ENCODE measurements at regions not wholly inside any gene's neighbourhood (a gene's known extent, or its start where the extent isn't known, plus 50 kb on each side); places are given as distances from the start of the nearest gene placed in this dataset.
A peak's percentile ranks its signal among the peaks of the same experiment; 100 is the strongest.

DNA sequence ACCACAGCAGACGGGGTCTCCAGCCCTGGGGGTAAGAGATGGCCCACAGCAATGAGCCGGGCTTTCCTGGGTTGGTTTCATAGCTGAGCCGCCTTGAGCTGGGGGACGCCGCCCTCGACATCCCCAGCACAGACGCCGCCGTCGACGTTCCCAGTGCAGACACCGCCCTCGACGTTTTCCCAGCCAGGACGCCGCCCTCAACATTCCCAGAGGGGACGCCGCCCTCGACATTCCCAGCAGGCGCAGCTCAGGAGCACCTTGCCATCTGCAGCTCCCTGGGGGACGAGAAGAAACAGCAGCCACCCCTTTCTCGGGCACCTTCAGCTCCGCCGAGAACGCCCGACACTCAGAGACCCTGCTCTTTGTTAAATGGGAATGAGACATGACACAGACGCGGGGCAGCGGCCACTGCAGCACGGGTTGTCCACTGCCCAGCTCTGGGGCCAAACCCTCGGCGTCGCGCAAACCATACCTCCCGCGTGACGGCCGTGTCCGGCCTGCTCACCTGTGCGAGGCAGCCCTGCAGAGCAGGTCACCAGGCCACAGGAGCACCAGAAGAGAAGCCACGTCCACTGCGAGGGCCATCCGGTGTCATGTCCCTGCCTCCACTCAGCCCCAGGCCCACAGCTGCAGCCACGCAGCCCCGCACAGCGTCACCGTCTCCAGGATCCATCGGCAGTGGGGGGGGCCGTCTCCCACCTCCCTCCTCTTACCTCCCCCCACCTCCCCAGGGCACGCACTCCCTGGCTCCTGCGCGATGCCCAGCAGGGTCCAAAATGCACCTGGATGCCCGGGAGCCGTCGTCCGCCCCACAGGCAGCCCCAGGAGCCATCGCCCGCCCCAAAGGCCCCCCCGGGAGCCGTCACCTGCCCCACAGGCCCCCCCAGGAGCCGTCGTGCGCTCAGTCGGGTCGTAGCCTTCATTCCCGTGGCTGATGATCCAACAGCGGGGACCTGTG, 77.4 kb upstream of the GALNT9 start:
- DNase-seq: no peak

DNA sequence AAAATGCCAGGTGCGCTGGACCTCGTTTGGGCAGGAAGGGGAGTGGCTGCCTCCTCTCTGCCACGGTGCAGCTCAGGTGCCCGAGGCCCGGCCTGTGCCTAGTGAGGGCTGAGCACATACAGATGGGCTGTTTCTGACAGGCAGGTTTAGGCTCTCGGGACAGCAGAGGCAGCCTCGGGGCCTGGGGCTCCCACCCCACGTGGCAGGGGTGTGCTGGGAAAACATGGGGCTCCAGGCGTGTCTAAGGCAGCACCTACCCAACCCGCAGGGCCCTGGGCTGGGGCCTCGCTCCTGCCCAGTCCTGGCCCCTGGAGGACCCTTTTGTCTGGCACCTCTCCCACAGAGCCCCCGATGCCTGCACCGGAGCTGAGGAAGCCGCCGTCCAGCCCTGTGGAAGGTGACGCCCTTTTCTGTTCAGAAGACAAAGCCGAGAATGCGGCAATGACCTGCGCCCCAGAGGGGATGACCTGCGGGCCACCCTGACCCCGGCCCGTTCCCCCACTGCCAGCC, 76.4 kb upstream of the GALNT9 start:
- DNase-seq: no peak

DNA sequence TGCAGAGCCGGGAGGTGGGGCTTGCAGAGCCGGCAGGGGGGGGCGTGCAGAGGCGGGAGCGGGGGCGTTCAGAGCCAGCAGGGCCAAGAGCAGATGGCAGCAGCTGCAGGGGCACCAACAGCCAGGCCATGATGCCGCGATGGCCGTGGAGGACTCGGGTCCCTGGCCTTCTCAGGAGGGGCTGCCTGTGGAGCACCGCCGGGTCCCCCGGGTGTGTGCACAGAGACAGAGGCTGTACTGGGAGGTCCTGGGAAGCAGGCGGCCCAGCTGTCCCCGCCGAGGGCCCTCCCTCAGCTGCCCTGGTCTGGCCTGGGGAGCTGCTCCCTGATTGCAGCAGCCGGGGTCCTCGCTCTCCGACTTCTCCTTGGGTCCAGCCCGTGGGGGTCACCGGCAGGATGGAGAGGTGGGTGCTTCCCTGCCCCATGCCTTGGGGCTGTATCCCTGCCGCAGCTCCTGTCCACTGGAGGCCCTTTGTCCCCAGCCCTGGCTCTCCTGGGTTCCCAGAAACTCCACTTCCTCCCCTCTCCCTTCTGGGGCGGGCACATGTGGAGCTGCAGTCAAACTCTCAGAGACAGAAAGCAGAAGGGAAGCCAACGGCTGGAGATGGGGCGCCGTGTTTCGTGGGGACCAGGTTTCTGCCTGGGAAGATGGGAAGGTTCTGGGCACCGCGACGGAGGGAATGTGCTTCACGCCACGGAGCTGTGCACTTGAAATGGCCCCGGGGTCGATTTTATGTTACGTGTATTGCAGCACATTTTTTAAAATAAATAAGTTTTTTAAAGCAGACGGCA, 75.8 kb upstream of the GALNT9 start:
- no peak for DNase-seq

DNA sequence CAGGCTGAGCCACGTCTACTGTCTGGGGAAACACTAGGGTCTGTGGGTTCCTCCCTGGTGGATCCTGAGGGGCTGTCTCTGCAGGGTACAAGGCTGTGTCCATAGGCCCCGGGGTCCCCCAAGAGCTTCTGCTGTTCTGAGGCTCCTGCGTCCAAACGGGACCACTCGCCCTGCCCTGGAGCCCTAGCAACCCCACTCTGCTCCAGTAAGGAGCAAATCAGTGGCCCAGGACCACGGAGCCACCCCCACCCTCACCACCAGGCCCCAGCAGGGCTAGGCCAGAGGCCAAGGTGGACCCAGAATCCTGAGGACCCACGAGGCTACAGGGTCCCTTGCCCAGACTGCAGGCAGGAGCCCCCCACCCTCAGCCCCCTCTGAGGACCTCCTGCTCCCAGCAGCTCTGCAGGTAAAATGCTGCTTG, 75.1 kb upstream of the GALNT9 start:
- DNase-seq: no peak

DNA sequence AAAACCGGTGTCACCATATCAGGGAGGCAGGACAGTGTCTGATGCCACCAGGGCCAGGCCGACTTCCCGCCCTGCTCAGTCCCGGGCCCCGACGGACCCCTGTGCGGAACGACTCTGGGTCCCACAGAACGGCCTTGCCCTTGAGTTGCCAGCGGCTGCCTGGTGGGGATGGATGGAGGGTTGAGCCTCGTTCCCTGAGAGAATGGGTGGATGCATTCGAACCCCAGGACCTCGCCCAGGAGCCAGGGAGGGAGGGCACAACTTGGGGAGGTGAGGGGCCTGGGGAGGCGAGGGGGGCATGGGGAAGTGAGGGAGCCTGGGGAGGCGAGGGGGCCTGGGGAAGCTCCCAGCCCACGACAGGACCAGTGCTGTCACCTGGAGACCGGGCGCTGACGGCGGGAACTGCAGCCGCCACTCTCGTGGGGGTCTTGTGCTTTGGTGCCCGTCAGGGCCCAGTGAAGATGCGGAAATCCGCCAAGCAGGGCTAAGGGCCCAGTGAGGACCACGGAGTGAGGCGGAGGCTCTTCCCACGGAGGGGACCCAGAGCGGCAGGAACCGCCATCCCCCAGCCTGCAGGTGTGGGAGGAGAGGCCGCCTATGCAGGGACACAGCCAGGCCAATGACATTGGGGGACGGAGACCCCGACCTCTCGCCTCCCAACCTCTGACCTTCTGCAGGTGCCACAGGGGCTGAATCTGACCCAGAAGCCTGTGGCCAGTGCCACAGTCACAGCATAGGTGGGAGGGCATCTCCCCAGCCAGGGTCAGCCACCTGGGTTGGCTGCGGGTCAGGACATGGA, 74.4 kb upstream of the GALNT9 start:
- DNase-seq: no peak

DNA sequence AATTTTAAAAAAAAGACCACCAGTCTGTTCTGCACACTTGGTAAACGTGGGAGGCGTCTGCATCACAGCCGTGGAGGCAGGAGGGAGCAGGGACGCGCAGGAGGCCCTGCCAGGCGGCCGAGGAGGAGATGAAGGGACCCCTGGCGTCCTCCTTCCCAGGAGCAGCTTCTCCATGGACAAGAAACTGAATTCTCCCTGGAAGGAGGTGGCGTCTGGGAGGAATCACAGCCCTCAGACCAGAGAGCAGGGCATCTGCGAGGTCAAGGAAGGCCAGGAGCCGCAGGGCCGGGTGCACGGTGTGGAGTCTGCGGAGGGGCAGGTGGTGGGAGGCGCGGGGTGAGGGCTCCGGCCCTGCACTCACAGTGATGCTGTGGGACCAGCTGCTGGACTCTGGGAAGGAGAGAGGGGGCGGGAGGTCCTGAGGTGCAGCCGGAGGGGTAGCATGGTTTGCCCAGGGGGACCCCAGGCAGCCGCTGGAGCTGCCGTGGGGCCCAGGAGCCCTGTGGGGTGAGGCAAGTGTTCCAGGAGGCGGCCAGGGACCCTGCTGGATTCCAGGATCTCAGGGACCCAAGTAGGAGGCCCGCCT, 73.5 kb upstream of the GALNT9 start:
- DNase-seq: no peak

DNA sequence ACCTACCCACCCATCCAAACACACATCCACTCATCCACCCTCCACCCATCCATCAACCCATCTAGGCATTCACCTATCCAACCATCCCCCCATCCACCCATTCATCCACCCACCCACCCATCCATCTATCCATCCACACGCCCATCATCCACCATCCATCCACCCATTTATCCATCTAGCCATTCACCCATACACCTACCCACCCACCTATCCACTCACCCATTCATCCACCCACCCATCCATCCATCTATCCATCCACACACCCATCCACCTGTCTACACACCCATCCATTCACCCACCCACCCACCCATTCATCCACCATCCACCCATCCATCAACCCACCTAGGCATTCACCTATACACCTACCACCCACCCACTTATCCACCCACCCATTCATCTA, 72.6 kb upstream of the GALNT9 start:
- DNase-seq: no peak

DNA sequence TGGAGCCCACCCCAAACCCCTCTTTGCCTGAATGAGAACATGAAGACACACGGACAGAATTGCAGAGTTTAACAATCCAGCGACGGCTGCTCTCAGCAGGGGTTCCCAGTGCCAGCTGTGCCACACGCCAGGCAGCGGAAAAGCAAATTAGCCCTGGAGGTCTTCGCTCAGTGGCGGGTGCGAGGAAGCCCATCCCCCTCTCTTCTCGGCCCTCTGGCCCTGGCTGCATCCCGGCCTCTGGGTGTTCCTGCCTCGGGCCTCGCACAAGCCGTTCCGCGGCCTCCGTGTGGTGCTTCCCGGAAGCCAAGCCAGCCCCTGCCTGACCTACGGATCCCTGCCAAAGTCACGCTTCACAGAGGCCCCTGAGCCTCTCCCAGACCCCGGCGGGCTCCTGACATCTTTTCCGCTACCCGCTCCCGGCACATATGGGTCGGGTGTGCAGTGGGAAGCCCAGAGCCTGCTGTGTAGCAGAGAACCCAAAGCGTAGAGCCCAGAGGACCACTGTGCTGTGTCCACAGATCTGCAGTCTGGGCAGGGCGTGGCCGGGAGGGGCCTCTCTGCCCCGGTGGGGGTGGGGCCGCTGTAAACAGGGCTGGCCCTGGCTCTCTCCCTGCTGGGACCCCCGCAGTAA, 70.7 kb upstream of the GALNT9 start:
- no peak for DNase-seq

DNA sequence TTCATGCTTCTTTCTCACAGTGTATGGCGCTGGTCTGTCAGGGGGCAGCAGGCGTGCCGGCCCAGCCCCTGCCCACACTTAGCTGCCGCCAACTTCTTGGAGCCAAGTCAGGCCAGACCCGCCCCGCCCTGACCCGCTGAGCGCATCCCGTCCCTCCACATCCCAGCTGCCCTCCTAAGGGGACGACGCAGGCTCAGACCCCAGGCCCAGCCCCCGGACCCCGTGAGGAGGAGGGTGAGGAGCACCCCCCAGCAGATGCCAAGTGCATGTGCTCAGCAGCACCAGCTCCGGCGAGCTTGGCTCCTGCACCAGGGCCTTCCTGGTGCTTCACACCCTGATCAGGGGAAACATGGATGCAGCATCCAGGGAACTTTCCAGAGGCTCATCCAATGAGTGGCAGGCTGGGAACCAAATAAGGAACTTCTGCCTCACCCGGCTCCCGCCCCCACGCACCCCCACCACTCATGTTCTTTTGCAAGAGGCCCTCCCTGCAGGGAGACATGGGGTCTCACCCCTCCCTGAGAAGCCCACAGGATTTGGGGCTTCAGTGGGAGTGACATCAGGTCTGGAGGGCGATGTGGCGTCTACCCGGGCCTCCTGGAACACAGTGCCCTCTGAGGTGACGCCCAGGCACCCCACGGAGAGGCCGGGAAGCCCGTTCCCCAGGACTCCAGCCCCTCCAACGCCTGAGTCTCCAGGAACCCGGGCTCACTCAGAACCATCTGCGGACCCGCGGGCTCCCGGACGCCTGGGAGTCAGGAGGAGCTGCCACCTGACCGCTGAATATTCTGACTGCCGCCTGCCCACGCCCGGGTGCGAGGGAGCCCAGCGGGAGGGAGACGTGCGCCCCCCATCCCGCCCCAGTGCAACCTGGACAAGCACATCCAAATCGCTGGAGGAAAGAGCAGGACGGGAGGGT, 70.0 kb upstream of the GALNT9 start:
- no peak for DNase-seq

DNA sequence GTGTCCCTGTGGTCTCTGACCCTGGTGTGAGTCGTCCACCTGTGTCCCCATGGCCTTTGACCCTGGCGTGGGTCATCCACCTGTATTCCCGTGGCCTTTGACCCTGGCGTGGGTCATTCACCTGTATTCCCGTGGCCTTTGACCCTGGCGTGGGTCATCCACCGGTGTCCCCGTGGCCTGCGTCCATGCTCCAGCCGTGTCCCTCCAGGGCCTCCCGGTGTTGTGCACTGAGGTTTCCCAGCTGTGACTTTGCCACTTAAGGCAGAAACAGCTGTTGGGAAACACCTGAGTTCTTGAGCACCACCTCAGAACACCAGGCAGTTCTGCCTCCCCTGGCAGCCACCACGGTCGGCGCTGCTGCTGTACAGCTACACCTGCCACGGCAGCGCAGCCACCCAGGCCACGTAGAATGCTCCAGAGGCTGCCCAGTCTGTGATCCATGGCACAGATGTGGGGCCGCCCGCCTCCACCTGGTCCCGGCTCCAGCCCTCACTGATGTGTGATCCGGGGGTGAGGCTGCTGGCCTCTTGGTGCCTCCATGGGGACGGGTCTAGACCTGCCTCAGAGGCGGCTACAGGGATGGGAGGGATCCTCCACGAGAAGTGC, 69.1 kb upstream of the GALNT9 start:
- DNase-seq: no peak

DNA sequence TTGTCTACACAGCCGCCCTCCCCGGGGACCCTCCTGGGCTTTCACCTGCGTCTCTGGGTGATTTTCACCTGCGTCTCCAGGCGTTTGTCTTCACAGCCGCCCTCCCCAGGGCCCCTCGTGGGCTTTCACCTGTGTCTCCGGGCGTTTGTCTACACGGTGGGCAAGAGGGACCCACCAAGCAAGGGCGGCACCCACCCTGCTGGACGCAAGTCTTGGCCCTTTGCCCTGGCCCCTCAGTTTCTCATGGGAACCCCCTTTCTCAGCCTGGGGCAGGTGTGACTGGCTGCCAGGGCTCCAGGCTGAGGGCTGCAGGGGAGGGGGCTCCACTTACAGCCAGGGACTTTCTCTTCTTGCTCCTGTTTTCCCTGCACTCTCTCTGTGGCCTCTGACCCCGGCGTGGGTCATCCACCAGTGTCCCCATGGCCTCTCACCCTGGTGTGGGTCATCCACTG, 68.6 kb upstream of the GALNT9 start:
- no peak for DNase-seq

DNA sequence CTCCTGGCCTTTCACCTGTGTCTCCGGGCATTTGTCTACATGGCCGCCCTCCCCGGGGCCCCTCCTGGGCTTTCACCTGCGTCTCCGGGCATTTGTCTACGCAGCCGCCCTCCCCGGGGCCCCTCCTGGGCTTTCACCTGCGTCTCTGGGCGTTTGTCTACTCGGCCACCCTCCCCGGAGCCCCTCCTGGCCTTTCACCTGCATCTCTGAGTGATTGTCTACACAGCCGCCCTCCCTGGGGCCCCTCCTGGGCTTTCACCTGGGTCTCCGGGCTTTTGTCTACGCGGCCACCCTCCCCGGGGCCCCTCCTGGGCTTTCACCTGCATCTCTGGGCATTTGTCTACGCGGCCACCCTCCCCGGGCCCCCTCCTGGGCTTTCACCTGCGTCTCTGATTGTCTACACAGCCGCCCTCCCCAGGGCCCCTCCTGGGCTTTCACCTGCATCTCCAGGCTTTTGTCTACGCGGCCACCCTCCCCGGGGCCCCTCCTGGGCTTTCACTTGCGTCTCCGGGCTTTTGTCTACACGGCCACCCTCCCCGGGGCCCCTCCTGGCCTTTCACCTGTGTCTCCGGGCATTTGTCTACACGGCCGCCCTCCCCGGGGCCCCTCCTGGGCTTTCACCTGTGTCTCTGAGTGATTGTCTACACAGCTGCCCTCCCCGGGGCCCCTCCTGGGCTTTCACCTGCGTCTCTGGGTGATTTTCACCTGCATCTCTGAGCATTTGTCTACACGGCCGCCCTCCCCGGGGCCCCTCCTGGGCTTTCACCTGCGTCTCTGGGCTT, 68.0 kb upstream of the GALNT9 start:
- DNase-seq: no peak

DNA sequence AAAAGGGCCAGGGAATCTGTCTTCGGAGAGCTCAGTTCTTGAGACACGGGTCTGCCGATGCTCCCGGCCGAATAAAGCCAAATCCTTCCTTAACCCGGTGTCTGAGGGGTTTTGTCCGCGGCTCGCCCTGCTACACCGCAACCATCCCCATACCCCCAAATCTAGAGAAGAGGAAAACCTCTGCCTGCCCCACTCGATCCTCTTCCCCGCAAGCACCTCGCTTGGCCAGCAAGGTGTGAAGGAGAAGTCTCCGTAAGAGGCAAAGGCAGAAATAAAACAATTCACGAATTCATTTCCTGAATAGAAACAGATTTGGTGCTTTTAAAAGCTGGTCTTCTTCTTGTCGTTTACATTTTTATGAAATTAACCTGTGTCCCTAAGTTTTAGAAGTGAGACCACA, 67.3 kb upstream of the GALNT9 start:
- no peak for DNase-seq

DNA sequence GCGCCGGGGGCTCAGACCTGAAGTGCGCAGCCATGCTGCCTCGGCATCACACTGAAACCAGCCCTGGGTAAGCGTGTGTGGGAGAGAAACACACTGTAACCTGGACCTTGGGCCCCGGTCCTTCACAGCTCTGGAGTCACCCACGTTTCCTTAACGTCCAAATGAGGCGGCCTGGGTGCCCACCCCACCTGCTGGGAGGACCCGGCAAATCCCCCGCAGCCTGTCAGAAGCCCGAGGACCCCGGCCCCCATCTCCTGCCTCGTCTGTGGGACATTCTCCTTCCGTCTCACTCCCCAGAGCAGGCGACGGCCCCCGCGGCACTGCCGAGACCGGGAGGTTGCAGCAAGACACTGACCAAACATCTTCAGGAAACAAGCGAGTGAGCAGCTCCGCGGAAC, 66.5 kb upstream of the GALNT9 start:
- no peak for DNase-seq

DNA sequence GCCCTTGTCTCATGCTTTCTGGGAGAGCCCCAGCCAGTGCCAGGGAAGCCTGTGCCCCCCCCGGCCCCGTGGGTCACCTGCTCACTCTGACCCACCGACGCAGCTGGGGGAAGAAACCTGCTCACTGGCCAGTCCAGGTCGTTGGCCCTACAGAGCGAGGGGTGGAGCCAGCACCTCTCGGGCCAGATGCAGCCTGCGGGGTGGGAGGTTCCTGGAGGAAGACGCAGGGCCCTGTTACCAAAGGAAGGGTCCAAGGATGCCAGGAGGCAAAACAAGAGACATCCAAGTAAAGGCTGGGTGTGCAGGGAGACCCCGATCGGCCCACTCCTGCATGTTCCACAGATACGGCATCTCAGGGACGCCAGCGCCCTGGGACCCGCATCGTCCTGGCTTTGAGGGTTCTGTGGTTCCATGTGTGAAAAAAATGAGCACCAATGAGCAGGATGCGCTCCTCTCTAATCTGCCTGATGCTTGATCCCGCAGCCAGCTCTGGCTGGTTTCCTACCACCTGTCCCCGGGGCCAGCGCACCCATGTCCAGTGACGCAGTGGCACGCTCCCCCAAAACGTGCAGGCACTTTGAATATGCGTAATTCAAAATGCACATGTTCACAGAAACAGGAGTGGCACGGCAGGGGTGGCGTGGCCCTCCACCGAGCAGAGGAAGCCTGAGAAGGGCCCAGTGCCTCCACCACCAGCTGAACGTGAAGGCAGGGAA, 66.0 kb upstream of the GALNT9 start:
- DNase-seq: no peak

DNA sequence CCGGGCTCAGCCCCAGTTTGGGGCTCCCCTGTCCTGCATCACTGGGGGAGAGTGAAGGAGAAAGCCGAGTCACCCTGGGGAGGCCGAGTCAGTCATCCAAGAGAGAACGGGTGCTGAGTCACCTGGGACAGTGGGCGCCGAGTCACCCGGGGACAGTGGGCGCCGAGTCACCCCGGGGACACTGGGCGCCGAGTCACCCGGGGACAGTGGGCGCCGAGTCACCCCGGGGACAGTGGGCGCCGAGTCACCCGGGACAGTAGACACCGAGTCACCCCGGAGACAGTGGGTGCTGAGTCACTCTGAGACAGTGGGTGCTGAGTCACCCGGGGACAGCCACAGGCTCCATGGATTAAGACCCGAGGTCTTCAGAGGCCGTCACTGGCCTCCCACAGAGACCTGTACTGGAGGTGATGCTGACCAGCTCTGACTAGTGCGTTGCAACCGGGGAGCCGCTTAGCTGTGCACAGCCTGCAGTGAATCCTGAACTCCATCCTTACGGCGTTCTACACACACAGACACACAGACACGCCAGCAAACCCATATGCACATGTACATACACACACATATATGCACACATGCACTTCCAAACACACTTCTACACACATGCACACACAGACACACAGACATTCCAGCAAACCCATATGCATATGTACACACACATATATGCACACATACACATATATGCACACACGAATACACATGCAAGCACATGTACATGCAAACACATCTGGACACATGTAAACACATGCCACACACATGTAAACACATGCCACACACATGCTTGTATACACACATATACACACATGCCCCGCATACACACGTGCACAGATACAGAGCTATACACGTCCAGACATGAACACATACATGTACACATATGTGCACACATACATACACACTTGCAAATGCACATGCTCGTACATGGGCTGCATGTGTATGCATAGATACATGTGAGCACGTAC, 64.9 kb upstream of the GALNT9 start:
- DNase-seq: peak; percentile 27

DNA sequence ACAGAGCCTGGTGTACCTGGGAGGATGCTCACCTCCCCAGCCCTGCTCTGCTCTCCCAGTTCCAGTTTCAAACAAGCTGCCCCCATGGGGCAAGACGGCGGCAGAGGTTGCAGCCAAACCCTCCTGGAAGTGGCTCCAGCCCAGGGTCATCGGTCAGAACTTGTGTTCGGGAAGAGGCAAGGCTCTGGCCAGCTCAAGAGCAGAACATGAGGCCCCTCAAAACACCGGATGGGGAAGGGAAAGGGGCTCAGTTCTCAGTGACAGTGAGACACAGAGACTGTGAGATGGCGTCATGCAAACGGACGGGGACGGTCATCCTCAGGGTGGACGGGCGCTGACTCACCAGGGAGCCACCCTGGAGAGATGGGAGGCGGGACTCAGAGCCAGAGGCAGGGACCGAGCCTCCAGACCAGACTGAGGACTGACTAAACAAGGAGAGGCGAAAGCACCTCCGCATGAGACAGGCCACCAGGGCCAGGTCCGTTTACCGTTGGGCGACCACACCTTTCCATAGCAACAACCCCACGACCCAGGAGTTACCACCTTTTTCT, 63.9 kb upstream of the GALNT9 start:
- no peak for DNase-seq
